ENCODE measurements at regions not wholly inside any gene's neighbourhood (a gene's known extent, or its start where the extent isn't known, plus 50 kb on each side); places are given as distances from the start of the nearest gene placed in this dataset.

- TF ChIP-seq CTCF (conservative IDR thresholded peaks at IDR 0.05; ENCODE audit: low read depth, low read length) = no peak
Measured at GRCh38 chr5:91668261-91668660, 285.1 kb upstream of the ARRDC3 start.

GRCh38 chr5:91652678-91653077 lies 269.6 kb upstream of the ARRDC3 start:
- TF ChIP-seq CTCF (conservative IDR thresholded peaks at IDR 0.05; ENCODE audit: low read depth, low read length) = no peak
- DNase-seq (ENCODE audit: low read depth) = no peak
- H3K4me3 ChIP-seq (ENCODE audit: low read depth, low read length) = no peak overlapping the region

More at GRCh38 chr5:91668261-91668660, 285.1 kb upstream of the ARRDC3 start:
- H3K4me3 ChIP-seq (ENCODE audit: low read depth, low read length) = no peak overlapping the region
- no peak for DNase-seq (ENCODE audit: low read depth)

DNA sequence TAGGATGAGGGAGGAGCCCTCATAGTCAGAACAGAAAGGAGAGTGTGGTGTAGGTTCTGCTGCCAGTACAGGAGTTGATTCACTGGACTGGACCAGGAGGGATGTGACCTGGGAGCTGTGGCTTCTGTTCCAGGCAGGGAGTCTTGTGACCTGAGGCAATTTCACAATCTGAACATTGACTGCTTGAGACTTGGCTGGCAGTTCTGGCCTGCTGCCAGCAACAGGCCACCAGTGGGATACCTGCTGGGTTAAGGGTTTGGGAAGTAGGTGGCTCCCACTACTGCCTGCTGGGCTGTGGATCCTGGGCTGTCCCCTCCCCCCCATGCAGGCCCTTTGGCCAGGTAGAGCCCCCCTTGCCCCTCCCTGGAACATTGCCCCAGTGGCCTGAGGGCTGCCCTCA lies 268.6 kb upstream of the ARRDC3 start:
- DNase-seq (ENCODE audit: low read depth) = peak; percentile 30
- no peak overlapping the region for H3K4me3 ChIP-seq (ENCODE audit: low read depth, low read length)
- TF ChIP-seq CTCF (conservative IDR thresholded peaks at IDR 0.05; ENCODE audit: low read depth, low read length) = no peak

GRCh38 chr5:91645347-91645746 lies 262.2 kb upstream of the ARRDC3 start:
- no peak overlapping the region for H3K4me3 ChIP-seq (ENCODE audit: low read depth, low read length)
- no peak for TF ChIP-seq CTCF (conservative IDR thresholded peaks at IDR 0.05; ENCODE audit: low read depth, low read length)
- DNase-seq (ENCODE audit: low read depth) = no peak

DNA sequence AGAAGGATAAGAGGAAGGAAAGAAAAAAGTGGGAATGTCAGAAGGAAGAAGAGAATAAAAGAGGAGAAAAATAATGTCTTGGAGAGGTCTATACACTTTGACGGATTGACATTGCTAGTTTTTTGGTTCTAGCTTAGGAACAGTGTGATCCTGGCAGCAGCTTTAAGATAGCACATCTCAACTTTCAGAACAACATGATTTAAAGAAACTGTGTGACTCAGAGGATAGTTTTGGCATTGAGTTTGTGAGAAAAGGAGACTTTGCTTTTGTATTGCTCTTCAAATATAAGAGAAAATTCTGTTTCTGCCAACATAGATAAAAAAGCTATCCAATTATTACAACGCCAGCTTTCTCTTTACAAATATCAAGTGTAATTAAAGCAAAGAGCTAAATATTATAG lies 260.7 kb upstream of the ARRDC3 start:
- H3K4me3 ChIP-seq (ENCODE audit: low read depth, low read length) = no peak overlapping the region
- TF ChIP-seq CTCF (conservative IDR thresholded peaks at IDR 0.05; ENCODE audit: low read depth, low read length) = no peak
- no peak for DNase-seq (ENCODE audit: low read depth)

GRCh38 chr5:91642581-91642980 lies 259.5 kb upstream of the ARRDC3 start:
- no peak for DNase-seq (ENCODE audit: low read depth)
- TF ChIP-seq CTCF (conservative IDR thresholded peaks at IDR 0.05; ENCODE audit: low read depth, low read length) = no peak
- no peak overlapping the region for H3K4me3 ChIP-seq (ENCODE audit: low read depth, low read length)

DNA sequence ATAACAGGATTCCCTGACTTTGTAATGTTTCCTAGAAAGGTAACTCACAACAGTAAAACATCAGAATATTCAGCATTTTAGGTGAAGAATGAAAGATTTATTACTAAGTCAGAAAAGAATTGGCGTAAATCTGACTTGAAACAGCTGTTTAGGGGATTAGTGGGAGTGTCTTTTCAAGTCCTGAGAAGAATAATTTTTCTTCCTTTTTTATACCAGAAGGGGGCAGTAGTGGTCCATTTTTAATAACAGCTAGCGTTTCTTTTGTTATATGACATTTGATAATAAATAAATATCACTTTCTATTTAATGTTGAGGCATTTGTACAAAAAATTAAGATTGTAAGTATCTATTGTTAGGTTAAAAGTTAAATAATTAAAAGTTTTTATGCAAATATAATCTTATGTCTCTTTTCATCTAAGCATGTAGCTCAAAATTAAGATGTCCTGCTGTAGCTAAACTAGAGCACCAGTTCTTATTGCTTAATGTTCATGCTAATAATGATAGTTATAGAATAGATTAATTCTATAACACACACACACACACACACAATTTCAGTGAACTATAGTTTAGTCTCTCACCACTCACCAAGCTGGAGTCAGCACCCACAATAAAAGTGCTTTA lies 258.7 kb upstream of the ARRDC3 start:
- no peak overlapping the region for H3K4me3 ChIP-seq (ENCODE audit: low read depth, low read length)
- no peak for DNase-seq (ENCODE audit: low read depth)
- TF ChIP-seq CTCF (conservative IDR thresholded peaks at IDR 0.05; ENCODE audit: low read depth, low read length) = peak; percentile 57

All from epithelial cell of proximal tubule (primary cell).